ENCODE measurements at regions not wholly inside any gene's neighbourhood (a gene's known extent, or its start where the extent isn't known, plus 50 kb on each side); places are given as distances from the start of the nearest gene placed in this dataset.

DNA sequence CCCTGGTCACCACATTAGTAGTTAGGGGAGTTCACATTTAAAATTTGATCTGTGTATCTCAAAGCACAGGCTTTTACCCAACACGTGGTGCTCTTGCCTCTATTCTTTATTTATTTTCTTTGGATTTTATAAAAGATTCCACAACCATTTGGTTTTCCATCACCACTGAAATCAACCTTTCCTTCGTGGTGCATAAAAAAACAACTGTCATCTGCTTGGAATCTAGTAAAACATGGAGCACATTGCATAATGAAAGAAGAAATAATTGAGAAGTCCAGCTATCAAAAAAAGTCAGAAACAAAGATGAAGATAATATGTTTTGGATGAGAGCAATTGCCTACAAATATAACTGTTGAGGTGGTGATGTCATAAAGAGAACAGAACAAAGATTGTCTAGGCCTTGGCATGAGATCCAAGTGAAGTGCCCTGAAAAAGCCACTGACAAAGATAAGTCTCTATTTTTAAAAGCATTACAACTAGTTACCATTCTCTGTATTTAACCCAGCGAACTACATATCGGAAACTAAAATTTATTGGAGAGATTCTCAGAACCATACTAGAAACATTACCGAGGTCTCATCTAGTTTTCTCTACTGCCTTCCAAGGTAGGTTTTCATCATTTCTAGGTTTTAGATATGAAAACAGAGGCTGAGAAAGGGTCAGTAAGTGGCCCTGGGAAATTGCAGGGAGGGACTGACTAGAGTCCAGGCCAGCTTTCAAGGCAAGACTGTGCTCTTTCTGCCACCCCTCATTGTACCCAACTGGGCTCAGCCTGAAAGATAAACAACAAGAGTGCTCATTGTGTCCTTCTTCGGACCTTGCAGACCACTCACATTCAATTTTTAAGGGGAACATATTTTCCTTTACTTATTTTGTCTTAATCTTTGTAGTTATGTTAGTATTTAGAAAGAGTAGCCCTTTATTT lies 127.3 kb downstream of the MAD2L1 start:
- no peak for TF ChIP-seq EZH2phosphoT487 (IDR thresholded peaks at IDR 0.05; ENCODE audit: borderline replicate concordance, low read depth, low read length)
- TF ChIP-seq CTCF (conservative IDR thresholded peaks at IDR 0.05; ENCODE audit: low read length), result no peak

Data from OCI-LY7 (cell line).